ENCODE measurements at regions not wholly inside any gene's neighbourhood (a gene's known extent, or its start where the extent isn't known, plus 50 kb on each side); places are given as distances from the start of the nearest gene placed in this dataset.

DNA sequence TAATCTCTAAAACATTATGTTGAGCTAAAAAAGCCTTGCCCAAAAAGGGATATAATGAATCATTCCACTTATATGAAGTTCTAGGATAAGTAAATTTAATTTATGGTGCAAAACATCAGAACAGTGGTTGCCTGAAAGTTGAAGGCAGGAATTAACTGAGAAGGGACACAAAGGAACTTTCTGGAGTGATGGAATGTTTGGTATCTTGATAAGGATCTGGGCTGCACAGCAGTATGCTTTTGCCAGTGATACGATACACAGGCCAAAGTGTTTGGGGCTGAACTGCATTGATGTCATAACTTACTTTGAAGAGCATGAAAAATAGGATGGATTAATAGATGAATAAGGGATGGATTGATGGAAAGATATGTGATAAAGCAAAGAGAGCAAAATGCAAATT, 146.1 kb upstream of the LRFN2 start:
- H3K9ac ChIP-seq (replicated peaks in 1 of 4; ENCODE audit: extremely low read depth in 1 of 4, low read depth in 3 of 4, low read length in 3 of 4): no peak overlapping the region
- no peak overlapping the region for H2BK5ac ChIP-seq (ENCODE audit: low read depth, low read length)
- no peak overlapping the region for H2BK120ac ChIP-seq (replicated peaks; ENCODE audit: low read depth, low read length)
- no peak overlapping the region for H4K8ac ChIP-seq (ENCODE audit: extremely low read depth, insufficient read depth, low read length)
- no peak overlapping the region for H3K14ac ChIP-seq (ENCODE audit: insufficient read length)
- POLR2A ChIA-PET (ENCODE audit: partially characterized antibody): no interaction called here
- H3K23me2 ChIP-seq (ENCODE audit: low read depth, low read length): no peaks in the 10 kb centered on the region; the same call in 1 of the 2 replicates
- H4K91ac ChIP-seq (replicated peaks; ENCODE audit: insufficient read length, low read length): no peak overlapping the region
- no peak overlapping the region for H3K4me2 ChIP-seq (ENCODE audit: insufficient read depth in 1 of 2, low read depth in 2 of 2, low read length in 2 of 2)
- H3K79me1 ChIP-seq (ENCODE audit: low read depth, low read length): no peaks in the 10 kb centered on the region
- no peak overlapping the region for H2AK5ac ChIP-seq (ENCODE audit: low read depth, low read length)
- no peaks in the 10 kb centered on the region for H3K9me3 ChIP-seq (ENCODE audit: insufficient read depth in 2 of 2, low read depth in 1 of 2, low read length in 1 of 2)
- no peak overlapping the region for H3K23ac ChIP-seq (ENCODE audit: insufficient read length)
- no peak for DNase-seq (ENCODE audit: low read depth in 1 of 2, low spot score in 2 of 2)
- no peak overlapping the region for H2BK15ac ChIP-seq (ENCODE audit: low read length)
- no peak overlapping the region for H2BK20ac ChIP-seq (ENCODE audit: low read length)
- no peak overlapping the region for H3K27ac ChIP-seq (ENCODE audit: low read depth, low read length)
- WGBS, 2 experiments (ENCODE audit: extremely low coverage in 1 of 2, insufficient coverage in 1 of 2, insufficient read length in 1 of 2, insufficient replicate concordance in 2 of 2, low coverage in 1 of 2, low lambda C conversion rate in 2 of 2, missing lambda C conversion rate in 1 of 2): 74% methylated on average over 1 of the region's 1 CpG; no CpG with 5 or more reads in 1 of the 2 experiments
- 0 out of 7 replicates have a peak, but pooled peaks cover 0 to 4% (median 0%) of the 10 kb centered on the region in 4 experiments for H3K27me3 ChIP-seq (replicated peaks in 1 of 4; ENCODE audit: control insufficient read depth in 3 of 4, extremely low read depth in 1 of 4, insufficient read depth in 3 of 4, low read length in 3 of 4)
- H3K4ac ChIP-seq (replicated peaks; ENCODE audit: insufficient read length, low read depth, low read length): no peak overlapping the region
- H2BK12ac ChIP-seq (ENCODE audit: low read depth, low read length): no peak overlapping the region
- CTCF ChIA-PET (ENCODE audit: partially characterized antibody): interaction anchor here (1.0 kb wide), 1 partner anchor 338 kb away, joined by 3 read pairs; no protein-coding TSS in a partner anchor
- no peaks in the 10 kb centered on the region for H3K79me2 ChIP-seq (ENCODE audit: control insufficient read depth in 1 of 2, insufficient read depth in 2 of 2, low read length in 2 of 2)
- no peaks in the 10 kb centered on the region for H4K20me1 ChIP-seq (replicated peaks in 1 of 2; ENCODE audit: control insufficient read depth in 1 of 2, insufficient read depth in 2 of 2, low read length in 2 of 2)
- no peak for FAIRE-seq
- H3K56ac ChIP-seq (replicated peaks; ENCODE audit: insufficient read length, low read depth, low read length): no peak overlapping the region
- no peak overlapping the region for H3K18ac ChIP-seq (ENCODE audit: extremely low read depth, low read length)
- no peaks in the 10 kb centered on the region for H3K36me3 ChIP-seq (ENCODE audit: control insufficient read depth in 2 of 4, insufficient read depth in 4 of 4, low read length in 3 of 4)
- peaks cover 0 to 6% (median 4%) of the 10 kb centered on the region in 4 experiments; a peak in 6 of 7 replicates for H3K4me1 ChIP-seq (replicated peaks in 1 of 4; ENCODE audit: control insufficient read depth in 3 of 4, insufficient read depth in 4 of 4, low read length in 3 of 4)
- no peak overlapping the region for H2AFZ ChIP-seq (ENCODE audit: low read length)
- no peak overlapping the region for H4K5ac ChIP-seq (ENCODE audit: insufficient read length, low read depth, low read length)
- no peak overlapping the region for H3K4me3 ChIP-seq (ENCODE audit: extremely low read depth in 1 of 4, insufficient read depth in 2 of 4, low read depth in 3 of 4, low read length in 4 of 4)
- TF ChIP-seq KDM5A (IDR thresholded peaks at IDR 0.05; ENCODE audit: low read length): no peak
- TF ChIP-seq CTCF (IDR thresholded peaks at IDR 0.05; ENCODE audit: control extremely low read depth in 1 of 3, insufficient read depth in 1 of 3, low read depth in 1 of 3, low read length in 3 of 3): no peak
- TF ChIP-seq BCL11A (IDR thresholded peaks at IDR 0.05; ENCODE audit: low read depth in 2 of 2, low read length in 2 of 2): no peak
- TF ChIP-seq JUND (IDR thresholded peaks at IDR 0.05; ENCODE audit: low read length): no peak
- TF ChIP-seq CHD2 (IDR thresholded peaks at IDR 0.05; ENCODE audit: low read length): no peak
- TF ChIP-seq SRF (IDR thresholded peaks at IDR 0.05; ENCODE audit: low read depth, low read length): no peak
- no peak for TF ChIP-seq NANOG (IDR thresholded peaks at IDR 0.05; ENCODE audit: insufficient read depth, low read depth, low read length, poor library complexity, severe bottlenecking)
- no peak for TF ChIP-seq CEBPB (IDR thresholded peaks at IDR 0.05; ENCODE audit: low read depth, low read length)
- no peak for TF ChIP-seq EZH2 (IDR thresholded peaks at IDR 0.05; ENCODE audit: low read depth, low read length, severe bottlenecking)
- TF ChIP-seq NRF1 (IDR thresholded peaks at IDR 0.05; ENCODE audit: low read depth, low read length): no peak
- TF ChIP-seq CBX8 (IDR thresholded peaks at IDR 0.05; ENCODE audit: borderline replicate concordance, low read depth, low read length): no peak
- no peak for TF ChIP-seq POLR2A (IDR thresholded peaks at IDR 0.05; ENCODE audit: control extremely low read depth in 1 of 2, low read depth in 2 of 2, low read length in 2 of 2)
- TF ChIP-seq GTF2F1 (IDR thresholded peaks at IDR 0.05; ENCODE audit: borderline replicate concordance, low read depth, low read length): no peak
